PFSK-1 (cell line): ENCODE measurements at regions not wholly inside any gene's neighbourhood (a gene's known extent, or its start where the extent isn't known, plus 50 kb on each side); places are given as distances from the start of the nearest gene placed in this dataset.

Experiments
- FOXP2 ChIP-seq: optimal IDR thresholded peaks from 2 replicates; pipeline ENCODE3; 2011; ENCODE audit warnings: borderline replicate concordance, control low read depth, inconsistent platforms; ENCODE audit not compliant: insufficient read depth; ENCODE audit errors: extremely low read length, extremely low read depth
- POLR2AphosphoS5 ChIP-seq: IDR thresholded peaks from 2 replicates; pipeline ENCODE4 v1.6.1; 2012; ENCODE audit warnings: low read depth, mild to moderate bottlenecking, control low read depth, low read length, moderate library complexity
- REST ChIP-seq, 2 experiments: IDR thresholded peaks; 2 replicates each; pipeline versions ENCODE4 v1.6.1 to v1.8.0; 2011 to 2012; ENCODE audit warnings: low read depth in 2 of 2, low read length in 2 of 2, control low read depth in 1 of 2, inconsistent platforms in 1 of 2, mild to moderate bottlenecking in 1 of 2, moderate library complexity in 1 of 2; ENCODE audit not compliant: insufficient read depth in 1 of 2
- SIN3A ChIP-seq: IDR thresholded peaks from 2 replicates; pipeline ENCODE4 v1.6.1; 2012; ENCODE audit warnings: mild to moderate bottlenecking, low read length, moderate library complexity, borderline replicate concordance; ENCODE audit not compliant: insufficient read depth
- TAF1 ChIP-seq: IDR thresholded peaks from 2 replicates; pipeline ENCODE4 v1.6.1; 2012; ENCODE audit warnings: low read length, control low read depth, borderline replicate concordance; ENCODE audit not compliant: insufficient read depth

DNA sequence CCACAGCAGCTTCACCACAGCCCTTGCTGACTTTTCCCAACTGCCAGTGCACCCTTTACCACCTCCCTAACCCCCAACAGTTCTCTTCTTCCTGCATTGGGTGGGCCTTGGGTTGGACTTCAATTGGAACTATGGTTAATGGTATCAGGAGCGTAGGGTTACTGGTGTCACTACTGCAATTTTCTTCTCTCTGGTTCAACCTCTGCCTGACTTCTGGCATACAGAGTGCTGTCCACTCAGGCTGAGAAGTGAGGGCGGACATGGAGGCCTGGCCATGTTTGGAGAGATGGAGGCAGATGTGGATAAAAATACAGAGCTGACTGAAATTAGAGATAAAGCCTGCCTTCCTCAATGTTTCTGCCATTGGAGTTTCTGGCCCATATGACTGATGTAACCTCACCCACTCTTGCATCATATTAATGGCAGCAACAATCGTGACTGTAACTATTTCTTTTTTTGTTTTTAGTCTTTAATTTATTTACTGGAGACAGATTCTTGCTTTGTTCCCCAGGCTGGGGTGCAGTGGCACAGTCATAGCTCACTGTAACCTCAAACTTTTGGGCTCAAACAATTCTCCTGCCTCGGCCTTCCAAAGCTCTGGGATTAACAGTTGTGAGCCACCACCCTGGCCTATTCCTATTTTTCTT is 87.8 kb downstream of the NAV1 start:
- TF ChIP-seq REST (IDR thresholded peaks at IDR 0.05; ENCODE audit: insufficient read depth in 1 of 2, low read depth in 2 of 2, low read length in 2 of 2) (no peak), TAF1 (no peak), POLR2AphosphoS5 (no peak), FOXP2 (no peak), SIN3A (no peak)

DNA sequence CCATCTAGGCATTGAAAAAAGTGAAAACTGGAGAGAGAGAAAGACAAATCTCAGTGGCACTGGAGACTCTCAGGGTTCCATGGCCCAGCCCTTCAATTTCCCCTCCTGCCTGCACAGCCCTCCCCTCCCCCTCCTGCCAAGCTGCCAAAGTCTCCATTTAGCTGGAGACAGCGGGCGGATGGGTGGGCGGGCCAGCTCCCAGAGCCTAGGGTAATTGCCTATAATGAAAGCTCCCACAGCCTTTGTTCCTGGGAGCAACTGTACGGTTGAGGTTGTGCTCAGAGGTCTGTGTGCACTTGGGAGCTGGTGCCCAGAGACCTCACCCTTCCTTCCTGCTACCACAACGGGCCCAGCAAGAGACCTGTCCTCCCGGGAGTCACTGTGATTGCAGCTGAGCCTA is 89.6 kb downstream of the NAV1 start:
- TF ChIP-seq FOXP2 (no peak), TAF1 (no peak), SIN3A (no peak), POLR2AphosphoS5 (no peak), REST (IDR thresholded peaks at IDR 0.05; ENCODE audit: insufficient read depth in 1 of 2, low read depth in 2 of 2, low read length in 2 of 2) (no peak)

DNA sequence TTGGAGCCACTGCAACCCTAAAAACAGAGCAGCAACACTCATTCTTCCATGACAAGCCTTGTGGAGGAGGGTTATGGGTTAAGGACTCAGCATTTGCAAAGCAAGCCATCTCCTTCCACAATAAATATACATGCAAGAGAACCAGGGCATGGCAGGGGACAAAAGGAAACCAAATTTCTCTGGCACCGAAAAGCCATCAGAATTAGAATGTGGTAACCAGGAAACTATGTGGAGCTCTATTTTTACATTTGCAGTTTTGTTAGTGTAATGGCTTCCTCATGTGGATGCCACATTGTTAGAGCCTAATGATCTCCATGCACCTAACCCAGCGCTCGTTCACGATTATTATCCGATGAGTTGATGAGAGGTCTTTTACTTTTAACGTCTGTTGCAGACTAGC is 91.7 kb downstream of the NAV1 start:
- TF ChIP-seq SIN3A: no peak
- TF ChIP-seq REST (IDR thresholded peaks at IDR 0.05; ENCODE audit: insufficient read depth in 1 of 2, low read depth in 2 of 2, low read length in 2 of 2): no peak
- no peak for TF ChIP-seq FOXP2
- TF ChIP-seq POLR2AphosphoS5: no peak
- TF ChIP-seq TAF1: no peak

- TF ChIP-seq FOXP2: no peak
- TF ChIP-seq REST (IDR thresholded peaks at IDR 0.05; ENCODE audit: insufficient read depth in 1 of 2, low read depth in 2 of 2, low read length in 2 of 2): no peak
- no peak for TF ChIP-seq POLR2AphosphoS5
- no peak for TF ChIP-seq SIN3A
- no peak for TF ChIP-seq TAF1
Observed at GRCh38 chr1:201631037-201631436, 92.1 kb downstream of the NAV1 start.

DNA sequence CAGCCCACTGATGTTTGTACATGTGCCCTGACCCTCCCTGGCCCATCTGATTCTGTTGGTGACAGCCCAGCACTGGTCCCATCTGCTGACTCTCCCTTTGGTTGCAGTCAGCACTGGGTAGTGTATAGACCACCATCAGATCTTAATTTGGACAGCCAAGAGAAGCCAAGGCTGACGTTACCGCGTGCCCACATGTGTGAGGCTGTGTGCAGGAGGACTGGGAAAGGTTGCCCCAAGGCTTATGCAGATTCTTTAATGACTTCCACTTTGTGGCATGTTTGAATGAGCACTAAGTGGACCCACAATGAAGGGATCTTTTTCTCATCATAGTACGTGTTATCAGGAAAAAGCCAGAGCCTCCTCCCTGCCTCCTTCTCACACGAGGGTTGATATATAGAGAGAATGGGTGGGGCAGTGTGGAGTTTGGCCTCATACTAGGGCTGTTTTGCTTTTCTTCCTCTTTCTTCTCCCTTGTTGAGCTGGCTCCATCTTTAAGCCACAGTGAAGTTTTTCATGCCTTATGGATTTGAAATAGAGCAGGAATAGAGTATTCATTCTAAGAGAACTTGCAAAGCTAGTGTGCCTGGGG is 93.5 kb downstream of the NAV1 start:
- TF ChIP-seq TAF1: no peak
- no peak for TF ChIP-seq REST (IDR thresholded peaks at IDR 0.05; ENCODE audit: insufficient read depth in 1 of 2, low read depth in 2 of 2, low read length in 2 of 2)
- TF ChIP-seq SIN3A: no peak
- TF ChIP-seq POLR2AphosphoS5: no peak
- TF ChIP-seq FOXP2: no peak
